ENCODE measurements at regions not wholly inside any gene's neighbourhood (a gene's known extent, or its start where the extent isn't known, plus 50 kb on each side); places are given as distances from the start of the nearest gene placed in this dataset.

- FAIRE-seq (no peak), DNase-seq (ENCODE audit: extremely low read depth in 1 of 4, low spot score in 3 of 4) (no peak), ATAC-seq (no peak)
- POLR2A ChIA-PET, result interaction anchor here (1.2 to 4.9 kb wide), 2 partner anchors 14 to 310 kb away, joined by 3 to 25 read pairs; no protein-coding TSS in a partner anchor
- in situ Hi-C loops (cut with MboI) (no loop called here), intact Hi-C loops (cut with micrococcal nuclease) (no loop called here)
- Histone ChIP-seq H3K4me3 (no peak overlapping the region), H4K20me1 (replicated peaks; ENCODE audit: control insufficient read depth, insufficient read depth, low read length) (no peaks in the 10 kb centered on the region), H3K27ac (ENCODE audit: extremely low read depth, low read depth, low read length) (no peak overlapping the region), H3K79me2 (ENCODE audit: control insufficient read depth, insufficient read depth, low read length) (no peaks in the 10 kb centered on the region), H3K36me3 (ENCODE audit: control insufficient read depth, insufficient read depth, low read length) (no peaks in the 10 kb centered on the region), H3K4me2 (ENCODE audit: insufficient read depth, low read length) (no peak overlapping the region), H3K27me3 (ENCODE audit: control insufficient read depth in 2 of 2, insufficient read depth in 2 of 2, low read length in 2 of 2) (peaks cover 0 to 3% of the 10 kb centered on the region in 2 experiments; a peak in 1 of 5 replicates), H2AFZ (ENCODE audit: low read depth, low read length) (0 out of 2 replicates have a peak overlapping the region, but pooled peaks have one; percentile 34), H3K9ac (ENCODE audit: insufficient read depth in 1 of 2, low read depth in 2 of 2, low read length in 2 of 2) (no peak overlapping the region), H3K4me1 (replicated peaks in 1 of 2; ENCODE audit: control insufficient read depth in 2 of 2, insufficient read depth in 2 of 2, low read length in 2 of 2) (peaks cover 0 to 8% of the 10 kb centered on the region in 2 experiments; a peak in 3 of 5 replicates), H3K9me3 (replicated peaks; ENCODE audit: control insufficient read depth, insufficient read depth, low read depth, low read length) (no peaks in the 10 kb centered on the region), H3K9me1 (ENCODE audit: control insufficient read depth, insufficient read depth, low read length) (no peaks in the 10 kb centered on the region)
- CTCF ChIA-PET (ENCODE audit: low intra/inter-chr PET ratio), result no interaction called here
- 0% methylated on average over 1 of the region's 1 CpG for WGBS (ENCODE audit: insufficient coverage, low coverage, missing lambda C conversion rate)
- BruUV-seq (replicated peaks), result no TSS peak
- TF ChIP-seq TEAD4 (IDR thresholded peaks at IDR 0.05; ENCODE audit: low read length) (peak; percentile 38; the same call in 1 of the 2 replicates), TEAD4 (CRISPR knock-in tag; IDR thresholded peaks at IDR 0.05; ENCODE audit: borderline replicate concordance) (no peak), KAT2B (IDR thresholded peaks at IDR 0.05; ENCODE audit: low read depth, low read length) (no peak), ZNF121 (CRISPR knock-in tag; conservative IDR thresholded peaks at IDR 0.05) (no peak), YY1 (IDR thresholded peaks at IDR 0.05; ENCODE audit: borderline replicate concordance in 1 of 3, control insufficient read depth in 1 of 3, extremely low read depth in 1 of 3, insufficient read depth in 3 of 3, insufficient read length in 1 of 3, insufficient replicate concordance in 2 of 3, low read depth in 1 of 3, low read length in 2 of 3) (no peak), MYC (IDR thresholded peaks at IDR 0.05; ENCODE audit: low read depth, low read length) (peak; percentile 42; the same call in 1 of the 2 replicates), MYC (CRISPR knock-in tag; IDR thresholded peaks at IDR 0.05; ENCODE audit: borderline replicate concordance, low read depth) (no peak), SETDB1 (IDR thresholded peaks at IDR 0.05; ENCODE audit: low read length) (no peak), ZNF134 (CRISPR knock-in tag; conservative IDR thresholded peaks at IDR 0.05) (no peak), DLX4 (CRISPR knock-in tag; IDR thresholded peaks at IDR 0.05) (no peak), KLF13 (tag; IDR thresholded peaks at IDR 0.05; ENCODE audit: borderline replicate concordance, low read depth) (no peak), PURB (CRISPR knock-in tag; IDR thresholded peaks at IDR 0.05; ENCODE audit: low read depth) (no peak), ZNF696 (CRISPR knock-in tag; conservative IDR thresholded peaks at IDR 0.05) (no peak), KAT8 (IDR thresholded peaks at IDR 0.05; ENCODE audit: low read depth) (no peak), ATF7 (IDR thresholded peaks at IDR 0.05) (peak; percentile 30; the same call in 1 of the 2 replicates), HDAC8 (tag; IDR thresholded peaks at IDR 0.05) (no peak), ATF3 (IDR thresholded peaks at IDR 0.05) (peak; percentile 56; the same call in 1 of the 2 replicates), ATF3 (CRISPR knock-in tag; conservative IDR thresholded peaks at IDR 0.05) (no peak), MAX (CRISPR knock-in tag; IDR thresholded peaks at IDR 0.05) (no peak), ZNF282 (CRISPR knock-in tag; IDR thresholded peaks at IDR 0.05) (no peak), POU5F1 (IDR thresholded peaks at IDR 0.05; ENCODE audit: borderline replicate concordance, low read depth, low read length, partially characterized antibody) (no peak), FOXA3 (CRISPR knock-in tag; conservative IDR thresholded peaks at IDR 0.05 in 1 of 2, IDR thresholded peaks at IDR 0.05 in 1 of 2) (no peak)
Observed at GRCh38 chr5:34604119-34604675, 51.9 kb upstream of the RAI14 start.

Data from K562 (cell line).